GM19463 (cell line): ENCODE measurements at regions not wholly inside any gene's neighbourhood (a gene's known extent, or its start where the extent isn't known, plus 50 kb on each side); places are given as distances from the start of the nearest gene placed in this dataset.

Experiments used
- ATAC-seq: cut with Tn5 transposase; IDR thresholded peaks from one replicate; pipeline ENCODE4 v1.9.1; 2021; ENCODE audit warnings: mild to moderate bottlenecking, moderate library complexity; ENCODE audit not compliant: unreplicated experiment

GRCh38 chr5:113900141-113900540 lies 386.6 kb downstream of the YTHDC2 start:
- ATAC-seq, result no peak

DNA sequence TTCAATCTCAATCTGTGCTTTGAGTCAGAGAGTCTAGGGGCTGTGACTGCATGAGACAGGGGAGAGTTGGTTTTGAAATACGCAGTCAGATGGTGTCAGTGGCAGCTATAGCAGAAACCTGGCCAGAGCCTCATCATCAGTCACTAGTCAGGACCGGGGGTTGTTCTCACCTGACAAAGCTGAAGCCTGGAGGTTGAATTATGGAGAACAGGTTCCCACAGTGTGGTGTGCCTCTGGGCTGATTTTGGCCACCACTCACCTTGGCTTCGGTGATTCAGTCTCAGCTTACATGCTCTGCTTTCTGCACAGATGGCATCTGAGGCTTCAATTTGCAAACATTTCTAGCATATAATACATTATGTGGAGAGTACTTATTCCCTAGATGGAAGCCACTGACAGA lies 387.3 kb downstream of the YTHDC2 start:
- ATAC-seq, result no peak

GRCh38 chr5:113901718-113902117 lies 388.2 kb downstream of the YTHDC2 start:
- no peak for ATAC-seq

DNA sequence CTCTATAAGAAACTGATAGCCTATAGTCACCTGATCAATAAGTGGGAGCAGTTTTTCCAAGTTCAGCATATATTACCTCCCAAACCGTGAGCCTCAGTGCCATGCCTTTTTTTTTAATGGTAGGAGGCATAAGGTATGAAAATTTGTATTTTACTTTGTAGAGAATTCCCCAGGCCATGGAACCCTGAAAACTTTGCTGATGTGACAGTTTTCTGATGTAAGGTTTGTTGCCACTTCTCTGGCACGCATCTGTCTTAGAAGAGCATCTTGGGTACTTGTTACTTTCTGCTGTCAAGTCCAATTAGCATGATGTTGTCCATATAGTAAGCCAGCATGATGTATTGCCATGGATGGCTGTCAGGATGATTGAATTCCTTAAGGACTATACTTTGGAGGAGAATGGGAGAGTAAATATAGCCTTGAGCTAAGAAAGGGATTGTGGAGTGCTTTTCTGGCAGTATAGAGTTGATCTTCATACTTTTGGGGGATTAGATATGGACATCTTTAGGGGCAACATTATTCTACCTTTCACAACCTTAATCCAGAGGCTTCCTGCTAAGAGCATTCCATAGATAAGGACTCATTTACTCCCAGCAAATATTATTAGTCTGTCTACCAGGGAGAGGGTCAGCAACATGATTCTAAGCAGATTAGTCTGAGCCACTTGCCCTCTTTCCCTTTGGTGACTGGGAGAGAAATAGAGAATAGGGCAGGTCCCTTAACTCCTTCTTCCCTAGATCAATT lies 389.6 kb downstream of the YTHDC2 start:
- no peak for ATAC-seq

DNA sequence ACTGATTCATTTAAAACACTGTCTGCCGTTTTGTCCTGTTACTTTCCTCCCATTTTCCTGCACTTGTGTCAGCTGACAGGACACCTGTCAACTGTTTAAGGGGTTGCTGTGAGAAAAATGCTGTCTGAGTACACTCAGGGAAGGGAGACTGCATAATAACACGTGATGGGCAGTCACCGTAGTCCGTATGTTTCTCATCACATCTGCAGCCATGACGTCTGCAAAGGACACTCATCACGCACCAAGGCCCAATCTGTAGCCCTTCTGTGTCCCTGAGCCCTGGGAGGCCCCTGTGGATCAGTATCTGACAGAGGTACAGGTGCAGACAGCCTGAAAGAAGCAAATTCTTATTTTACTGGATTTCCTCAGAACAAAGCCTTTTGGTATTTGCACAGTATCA lies 396.3 kb downstream of the YTHDC2 start:
- ATAC-seq, result no peak

GRCh38 chr5:113917997-113918396 lies 404.5 kb downstream of the YTHDC2 start:
- ATAC-seq, result no peak

DNA sequence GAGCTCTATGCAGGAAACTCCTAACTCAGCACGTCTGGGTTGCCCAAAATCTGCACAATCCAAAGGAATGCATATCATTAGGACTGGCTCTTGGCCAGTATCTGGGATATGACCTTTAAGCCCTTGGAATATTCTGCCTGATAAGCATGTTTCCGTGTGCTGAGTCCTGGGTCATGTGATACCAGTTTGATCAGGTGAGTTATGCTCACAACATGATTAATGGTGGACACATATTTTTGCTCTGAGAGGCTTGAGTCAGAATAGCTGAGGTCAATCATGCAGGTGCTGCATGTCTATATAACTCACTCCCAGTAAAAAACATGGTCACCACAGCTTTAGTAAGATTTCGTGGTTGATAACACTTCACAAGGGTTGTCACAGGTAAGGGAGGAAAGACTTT lies 408.8 kb downstream of the YTHDC2 start:
- ATAC-seq, result no peak

- ATAC-seq, result no peak
Observed at GRCh38 chr5:113935453-113935852, 422.0 kb downstream of the YTHDC2 start.

DNA sequence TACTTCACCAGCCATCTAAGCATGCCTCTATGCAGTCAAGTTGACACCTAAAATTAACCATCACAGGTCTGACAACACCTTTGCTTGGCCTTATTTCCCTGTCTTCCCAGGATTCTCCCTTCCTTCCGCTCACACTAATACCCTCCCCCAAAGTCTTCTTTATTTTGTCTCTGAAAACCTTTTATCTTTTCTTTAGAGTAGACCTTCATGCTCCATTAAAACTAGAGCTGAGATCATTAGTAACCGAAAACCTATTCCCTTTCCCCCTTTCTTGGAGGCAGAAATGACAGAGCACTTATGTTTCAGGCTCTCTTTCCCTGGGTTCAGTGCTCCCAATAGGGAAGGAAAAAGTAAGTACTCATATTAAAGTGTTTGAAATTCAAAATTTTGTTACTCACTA lies 423.8 kb downstream of the YTHDC2 start:
- ATAC-seq, result no peak

DNA sequence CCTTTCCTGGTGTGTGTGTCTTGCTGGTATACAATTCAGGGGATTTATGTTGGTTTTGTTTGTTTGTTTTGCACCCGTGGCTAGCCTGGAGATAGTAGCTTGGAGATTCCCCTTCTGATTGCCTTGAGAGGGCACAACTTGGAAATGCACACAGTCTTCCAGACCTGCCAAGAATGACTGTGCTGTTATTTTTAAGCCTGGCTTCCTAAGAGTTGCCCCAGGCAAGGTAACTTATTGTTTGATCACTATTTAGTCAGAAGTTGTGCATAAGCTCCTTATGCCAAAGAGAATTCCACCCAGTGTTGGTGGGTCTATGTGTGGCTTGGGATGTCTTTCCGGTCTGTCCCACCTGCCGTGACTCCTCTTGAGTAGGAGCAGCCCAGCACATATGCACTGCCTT lies 421.9 kb upstream of the KCNN2 start:
- no peak for ATAC-seq

DNA sequence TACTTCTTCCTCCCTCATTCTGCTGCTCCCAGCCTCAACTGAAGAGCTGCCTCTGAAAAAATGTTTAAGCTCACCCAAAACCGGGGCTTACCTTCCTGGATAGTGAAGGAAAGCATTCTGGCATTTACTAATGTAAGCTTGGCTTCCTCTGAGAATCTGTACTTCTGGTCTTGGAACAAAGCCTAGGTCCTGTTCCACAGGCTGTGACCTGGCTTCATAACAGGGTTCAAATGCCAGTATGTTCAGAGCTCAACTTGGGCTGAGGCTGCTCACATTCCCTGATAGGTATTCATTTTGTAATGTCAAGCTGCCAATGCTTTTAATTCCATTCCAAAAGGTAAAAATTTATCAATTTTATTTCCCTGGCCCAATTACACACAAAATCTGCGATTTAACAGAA lies 411.7 kb upstream of the KCNN2 start:
- ATAC-seq, result no peak

- no peak for ATAC-seq
Observed at GRCh38 chr5:113965225-113965624, 396.6 kb upstream of the KCNN2 start.

DNA sequence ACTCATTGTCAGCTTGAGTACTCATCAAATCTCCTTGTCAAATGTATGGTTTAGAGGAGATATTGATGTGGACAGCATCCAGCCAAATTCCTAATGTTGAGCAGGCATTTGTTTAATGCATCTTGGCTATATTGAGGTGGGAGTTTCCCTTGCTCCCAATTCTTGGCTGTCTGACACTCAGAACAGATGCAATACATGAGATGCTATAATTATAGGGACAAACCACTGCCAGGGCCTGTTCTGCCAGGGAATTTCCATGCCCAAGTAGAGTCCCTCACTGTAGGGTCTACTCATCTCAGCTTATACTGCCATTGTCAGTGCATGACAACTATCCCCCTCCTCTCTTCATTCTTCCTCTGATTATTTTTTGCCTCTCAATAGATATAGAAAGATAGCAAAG lies 392.0 kb upstream of the KCNN2 start:
- no peak for ATAC-seq

DNA sequence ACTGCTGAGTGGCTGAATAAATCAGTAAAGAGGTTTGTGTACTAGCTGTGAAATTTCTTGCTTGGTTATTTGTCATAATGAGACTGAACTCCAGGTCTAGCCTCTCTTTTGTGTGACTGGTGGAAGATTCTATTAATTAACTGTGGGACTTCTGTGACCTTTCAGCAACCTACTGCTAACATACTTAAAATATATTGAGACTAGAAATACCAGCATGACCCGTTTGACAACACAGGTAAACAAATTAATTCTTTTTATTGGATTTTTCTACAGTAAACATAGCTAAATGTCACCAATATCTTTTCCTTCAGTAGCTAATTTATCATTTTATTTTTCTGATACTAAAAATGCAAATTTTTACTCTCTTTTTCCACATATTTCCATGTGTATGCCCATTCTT lies 390.4 kb upstream of the KCNN2 start:
- no peak for ATAC-seq

DNA sequence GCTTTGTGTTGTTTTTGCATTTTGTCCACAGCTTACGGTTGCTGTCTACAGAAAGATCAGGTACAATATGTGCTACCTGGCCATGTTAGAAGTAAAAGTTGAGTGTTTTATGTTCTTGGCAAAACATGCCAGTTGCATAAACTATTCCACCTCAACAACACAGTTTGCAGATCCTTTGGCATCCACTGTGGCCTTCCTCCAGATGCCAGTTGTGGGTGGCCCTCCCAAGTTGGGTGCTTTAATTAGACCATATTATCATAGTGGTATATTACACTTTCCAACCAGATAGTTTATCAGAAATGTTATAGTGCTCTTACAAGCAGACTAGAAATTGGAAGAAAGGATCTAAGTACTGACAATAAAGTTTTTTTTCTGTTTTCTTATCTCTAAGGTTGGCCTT lies 386.9 kb upstream of the KCNN2 start:
- ATAC-seq, result no peak

DNA sequence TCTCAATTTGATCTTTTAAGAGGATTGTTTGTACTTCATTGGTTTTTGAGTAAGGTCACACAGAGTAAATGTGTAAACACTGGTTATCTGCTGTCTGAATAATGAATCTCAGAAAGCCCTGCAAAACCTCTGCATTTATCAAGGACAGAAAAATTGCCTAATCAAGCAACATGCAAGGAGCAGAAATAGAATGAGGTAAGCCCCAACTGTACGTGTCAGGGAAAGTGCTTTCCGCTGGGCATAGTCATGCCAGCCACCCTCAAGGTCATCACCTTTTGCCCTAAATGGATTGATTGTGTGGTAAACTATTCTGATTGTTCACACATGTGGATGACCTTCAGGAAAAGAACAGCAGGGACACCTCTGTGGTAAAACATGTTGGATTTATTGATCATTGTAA lies 376.9 kb upstream of the KCNN2 start:
- no peak for ATAC-seq

DNA sequence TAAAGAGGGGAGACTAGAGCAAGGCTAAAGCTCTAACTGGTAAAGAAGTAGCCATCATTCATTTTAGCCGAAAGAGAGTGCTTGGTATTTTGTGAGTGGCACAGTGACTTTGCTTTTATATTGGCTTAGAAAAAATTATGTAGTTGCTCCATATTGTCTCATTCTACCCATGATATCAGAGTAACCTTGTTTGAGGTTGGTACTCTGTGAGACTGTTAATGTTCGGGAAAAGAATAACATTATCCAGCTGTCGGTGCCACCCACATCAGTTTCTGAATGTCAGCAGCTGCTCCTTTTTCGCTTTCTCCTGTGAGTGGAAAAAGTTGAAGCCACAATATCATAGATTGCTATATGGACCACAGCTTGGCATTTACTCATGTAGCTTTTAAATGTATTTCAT lies 376.4 kb upstream of the KCNN2 start:
- ATAC-seq, result no peak

DNA sequence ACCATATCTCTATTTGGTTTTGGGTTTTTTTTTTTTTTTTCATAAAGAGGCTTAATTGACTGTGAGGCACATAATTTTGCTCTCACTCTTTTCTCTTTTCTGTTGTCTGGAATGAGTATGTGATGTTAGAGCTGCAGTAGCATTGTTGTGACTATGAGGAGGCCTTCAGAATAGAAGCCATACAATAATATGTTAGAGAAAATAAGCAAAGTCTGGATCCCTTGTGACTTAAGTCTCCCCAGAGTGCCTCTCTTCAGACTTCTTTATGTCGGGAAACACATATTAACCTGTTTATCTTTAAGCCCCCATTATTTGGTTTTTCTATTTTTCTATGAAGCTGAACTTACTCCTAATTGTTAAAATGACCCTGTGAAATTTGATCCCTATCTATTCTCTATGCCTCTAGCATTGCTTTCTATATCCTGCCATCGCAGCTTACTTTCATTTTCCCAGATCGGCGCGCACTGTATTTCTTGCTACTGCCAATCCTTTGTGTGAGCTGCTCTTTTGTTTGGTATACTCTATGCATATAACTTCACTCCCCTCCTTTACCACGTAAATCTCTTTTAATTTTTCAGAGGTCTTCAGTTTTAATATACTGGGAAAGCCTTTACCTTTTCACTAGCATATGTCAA lies 372.5 kb upstream of the KCNN2 start:
- ATAC-seq, result no peak

GRCh38 chr5:113989913-113990305 lies 372.0 kb upstream of the KCNN2 start:
- ATAC-seq, result no peak

GRCh38 chr5:114001076-114001475 lies 360.8 kb upstream of the KCNN2 start:
- no peak for ATAC-seq

DNA sequence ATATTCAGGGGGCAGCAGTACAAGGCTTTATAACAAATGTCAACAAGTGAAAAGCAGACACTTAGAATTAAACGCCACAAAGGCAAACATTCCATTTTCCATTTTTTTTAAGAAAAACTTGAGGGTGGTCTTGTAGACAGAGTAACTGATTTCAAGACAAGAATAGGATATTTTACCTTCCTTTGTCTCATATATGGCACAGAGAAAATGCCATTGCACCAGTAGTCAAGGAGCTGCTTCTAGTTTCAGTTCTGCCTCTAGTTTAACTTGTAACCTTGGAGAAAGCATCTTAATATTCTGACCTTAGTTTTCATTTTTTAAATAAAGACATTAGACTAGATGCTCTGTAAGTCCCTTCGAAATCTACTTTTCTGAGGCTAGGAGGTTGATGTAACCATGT lies 355.3 kb upstream of the KCNN2 start:
- no peak for ATAC-seq

DNA sequence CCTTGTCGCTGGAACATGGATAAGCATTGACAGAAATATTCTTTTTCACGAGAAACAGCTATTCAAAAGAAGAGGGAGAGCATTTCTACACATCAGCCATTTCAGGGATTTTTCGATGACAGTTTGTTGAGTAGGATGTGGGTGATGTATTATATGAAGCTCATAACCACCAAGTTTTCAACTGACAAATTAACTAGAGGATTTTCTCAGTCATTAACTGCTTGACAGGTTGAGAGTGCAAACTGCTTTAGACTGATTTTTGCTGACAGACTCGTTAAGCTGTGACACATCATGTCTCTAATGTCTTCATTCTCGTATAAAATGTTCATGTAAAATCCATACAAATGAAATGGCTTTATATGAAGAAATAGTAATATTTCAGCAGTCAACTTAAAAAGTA lies 354.2 kb upstream of the KCNN2 start:
- ATAC-seq, result no peak

- ATAC-seq, result no peak
Observed at GRCh38 chr5:114010362-114010761, 351.5 kb upstream of the KCNN2 start.
